Prostate gland (tissue), 2 donors: ENCODE measurements at regions not wholly inside any gene's neighbourhood (a gene's known extent, or its start where the extent isn't known, plus 50 kb on each side); places are given as distances from the start of the nearest gene placed in this dataset.
"Not testable (repeated sequence)": the region's sequence is repeated elsewhere in the genome, so short reads cannot be mapped to it uniquely, and the experiment has no call there.

Experiments used
- DNase-seq: peaks from one replicate; pipeline ENCODE4 v3.0.0-alpha.2; 2019; ENCODE audit warnings: low spot score
- H3K27ac ChIP-seq, 2 donors: fragments of 200-600 bp; sonication (generic); 2 replicates each; pipeline ENCODE4 v1.5.1; 2017 to 2019
- H3K27me3 ChIP-seq: fragments of 200-600 bp; sonication (generic); replicated peaks from 2 replicates; pipeline ENCODE4 v1.5.1; 2019; ENCODE audit not compliant: insufficient read depth
- H3K36me3 ChIP-seq, 2 donors: fragments of 200-600 bp; sonication (generic); 1 replicate in 1 of 2; 2 replicates in 1 of 2; pipeline versions ENCODE4 v1.5.1 to v1.8.1; 2017 to 2019
- H3K4me1 ChIP-seq: fragments of 200-600 bp; sonication (generic); replicated peaks from 2 replicates; pipeline ENCODE4 v1.5.1; 2019
- H3K4me3 ChIP-seq, 2 donors: fragments of 200-600 bp; sonication (generic); 2 replicates each; pipeline ENCODE4 v1.5.1; 2017 to 2019
- H3K9me3 ChIP-seq: fragments of 200-600 bp; sonication (generic); 2 replicates; pipeline ENCODE4 v1.5.1; 2017
- POLR2A ChIP-seq: fragments of 450-650 bp; IDR thresholded peaks from one replicate; pipeline ENCODE4 v1.6.1; 2016; ENCODE audit warnings: antibody characterized with exemption, mild to moderate bottlenecking
- POLR2AphosphoS5 ChIP-seq: sonication (generic); formaldehyde crosslinking; IDR thresholded peaks from one replicate; pipeline ENCODE4 v1.6.1; 2017; ENCODE audit warnings: antibody characterized with exemption
- WGBS: methylation state at CpG from one replicate; pipeline ENCODE4 v1.1.5; 2018; 5-methylcytosine and 5-hydroxymethylcytosine counted together
- intact Hi-C: fragments of 100-400 bp; cut with DNase I; formaldehyde crosslinking; loops from one replicate; pipeline ENCODE4 v1.14.2; 2022
- TF ChIP-seq, protein P1 (sequence below), 4 experiments: fragments of 200-600 bp in 2 of 4; fragments of 450-650 bp in 2 of 4; sonication (generic) in 2 of 4; IDR thresholded peaks; 1 replicate in 3 of 4; 2 replicates in 1 of 4; pipeline ENCODE4 v1.5.1; 2016 to 2019; ENCODE audit warnings: antibody characterized with exemption in 4 of 4, mild to moderate bottlenecking in 2 of 4, moderate library complexity in 2 of 4

DNA sequence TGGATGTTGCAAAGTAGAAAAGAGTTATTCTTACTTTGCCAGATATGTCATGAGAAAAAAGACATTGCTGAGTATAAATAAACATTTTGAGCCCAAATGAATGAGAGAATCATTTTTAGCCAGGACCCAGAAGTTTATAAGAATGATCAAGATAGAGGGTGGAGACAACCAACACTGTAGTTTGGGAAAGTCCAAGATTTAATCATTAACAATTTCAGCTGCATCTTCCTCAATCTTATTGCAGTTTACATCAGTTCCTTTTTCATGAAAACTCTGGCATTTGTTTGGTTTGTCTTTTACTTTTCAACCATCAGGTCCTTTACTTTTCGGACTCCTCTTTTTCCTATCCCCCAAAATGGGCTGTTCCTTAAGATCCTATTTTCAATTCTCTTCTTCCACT is 645.9 kb downstream of the ANKRD50 start:
- Histone ChIP-seq H3K4me1 (no peaks in the 10 kb centered on the region), H3K4me3 (no peak overlapping the region), H3K27me3 (no peaks in the 10 kb centered on the region), H3K9me3 (no peaks in the 10 kb centered on the region), H3K36me3 (no peaks in the 10 kb centered on the region), H3K27ac (no peak overlapping the region)
- no peak for DNase-seq
- intact Hi-C loops: no loop called here
- TF ChIP-seq, protein P1, sequence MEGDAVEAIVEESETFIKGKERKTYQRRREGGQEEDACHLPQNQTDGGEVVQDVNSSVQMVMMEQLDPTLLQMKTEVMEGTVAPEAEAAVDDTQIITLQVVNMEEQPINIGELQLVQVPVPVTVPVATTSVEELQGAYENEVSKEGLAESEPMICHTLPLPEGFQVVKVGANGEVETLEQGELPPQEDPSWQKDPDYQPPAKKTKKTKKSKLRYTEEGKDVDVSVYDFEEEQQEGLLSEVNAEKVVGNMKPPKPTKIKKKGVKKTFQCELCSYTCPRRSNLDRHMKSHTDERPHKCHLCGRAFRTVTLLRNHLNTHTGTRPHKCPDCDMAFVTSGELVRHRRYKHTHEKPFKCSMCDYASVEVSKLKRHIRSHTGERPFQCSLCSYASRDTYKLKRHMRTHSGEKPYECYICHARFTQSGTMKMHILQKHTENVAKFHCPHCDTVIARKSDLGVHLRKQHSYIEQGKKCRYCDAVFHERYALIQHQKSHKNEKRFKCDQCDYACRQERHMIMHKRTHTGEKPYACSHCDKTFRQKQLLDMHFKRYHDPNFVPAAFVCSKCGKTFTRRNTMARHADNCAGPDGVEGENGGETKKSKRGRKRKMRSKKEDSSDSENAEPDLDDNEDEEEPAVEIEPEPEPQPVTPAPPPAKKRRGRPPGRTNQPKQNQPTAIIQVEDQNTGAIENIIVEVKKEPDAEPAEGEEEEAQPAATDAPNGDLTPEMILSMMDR (IDR thresholded peaks at IDR 0.05): no peak
- TF ChIP-seq POLR2AphosphoS5 (no peak), POLR2A (no peak)
- WGBS: 100% methylated on average over 1 of the region's 1 CpG

DNA sequence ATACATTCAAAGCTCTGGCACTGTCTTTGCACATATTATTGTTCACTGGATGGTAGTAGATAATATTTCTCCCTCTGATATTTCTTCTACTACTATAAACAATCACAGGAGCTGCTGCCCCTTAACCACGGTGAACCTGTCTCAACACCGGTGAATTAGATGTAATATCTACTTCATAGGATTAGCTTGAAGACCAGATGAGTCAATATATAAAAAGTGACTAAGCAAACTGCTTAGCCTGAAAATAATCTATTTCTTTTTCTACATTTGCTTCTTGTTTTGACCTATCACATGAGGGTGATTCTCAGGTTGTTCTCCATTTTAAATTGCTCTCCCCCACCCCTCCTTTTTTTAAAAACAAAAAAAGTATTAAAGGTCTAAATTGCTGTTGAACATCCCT is 645.5 kb downstream of the ANKRD50 start:
- 87% methylated on average over 2 of the region's 2 CpGs for WGBS

DNA sequence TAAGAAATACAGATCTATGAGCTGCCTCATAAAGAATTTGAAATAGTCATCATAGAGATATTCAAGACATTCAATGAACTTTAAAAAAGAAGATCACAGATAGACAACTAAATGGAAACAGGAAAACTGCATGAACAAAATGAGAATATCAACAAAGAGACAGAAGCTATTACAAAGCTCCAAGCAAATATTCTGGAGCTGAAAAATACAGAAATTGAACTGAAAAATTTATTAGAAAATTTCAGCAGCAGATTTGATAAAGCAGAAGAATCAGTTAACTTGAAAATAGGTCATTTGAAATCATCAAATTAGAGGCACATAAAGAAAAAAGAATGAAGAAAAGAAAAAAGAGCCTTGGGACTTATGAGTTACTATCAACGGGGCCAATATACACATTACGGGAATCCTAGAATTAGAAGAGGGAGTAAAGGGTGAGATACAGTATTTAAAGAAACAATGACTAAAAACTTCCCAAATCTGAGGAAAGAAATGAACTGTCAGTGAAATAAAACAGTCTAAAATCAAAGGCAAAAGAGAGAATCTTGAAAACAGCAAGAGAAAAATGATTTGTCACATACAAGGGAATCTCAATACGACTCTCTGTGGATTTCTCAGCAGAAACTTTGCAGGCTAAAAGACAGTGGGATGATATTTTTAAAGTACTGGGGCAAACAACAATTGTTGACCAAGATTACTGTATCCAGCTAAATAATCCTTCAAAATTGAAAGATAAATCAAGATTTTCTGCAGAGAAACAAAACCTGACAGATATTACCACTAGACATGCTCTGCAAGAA is 641.6 kb downstream of the ANKRD50 start:
- no peak for DNase-seq
- WGBS: 99% methylated on average over 3 of the region's 3 CpGs
- Histone ChIP-seq H3K9me3 (no peaks in the 10 kb centered on the region), H3K4me1 (no peaks in the 10 kb centered on the region), H3K4me3 (no peak overlapping the region), H3K27ac (no peak overlapping the region), H3K36me3 (no peaks in the 10 kb centered on the region), H3K27me3 (no peaks in the 10 kb centered on the region)
- intact Hi-C loops: no loop called here
- TF ChIP-seq POLR2A: no peak
- TF ChIP-seq, protein P1 (IDR thresholded peaks at IDR 0.05): no peak
- no peak for TF ChIP-seq POLR2AphosphoS5

More for the DNA sequence above, 645.5 kb downstream of the ANKRD50 start:
- Histone ChIP-seq H3K27ac (no peak overlapping the region), H3K9me3 (no peaks in the 10 kb centered on the region), H3K4me1 (no peaks in the 10 kb centered on the region), H3K36me3 (no peaks in the 10 kb centered on the region), H3K4me3 (no peak overlapping the region), H3K27me3 (no peaks in the 10 kb centered on the region)
- no peak for DNase-seq
- intact Hi-C loops: no loop called here
- TF ChIP-seq, protein P1 (IDR thresholded peaks at IDR 0.05): no peak
- TF ChIP-seq POLR2A: no peak
- TF ChIP-seq POLR2AphosphoS5: no peak

DNA sequence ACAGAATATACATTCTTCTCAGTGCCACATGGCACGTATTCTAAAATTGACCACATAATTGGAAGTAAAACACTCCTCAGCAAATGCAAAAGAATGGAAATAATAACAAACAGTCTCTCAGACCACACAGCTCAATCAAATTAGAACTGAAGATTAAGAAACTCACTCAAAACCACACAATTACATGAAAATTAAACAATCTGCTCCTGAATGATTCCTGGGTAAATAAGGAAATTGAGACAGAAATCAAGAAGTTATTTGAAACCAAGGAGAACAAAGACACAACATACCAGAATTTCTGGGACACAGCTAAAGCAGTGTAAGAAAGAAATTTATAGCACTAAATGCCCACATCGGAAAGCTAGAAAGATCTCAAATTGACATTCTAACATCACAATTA is 637.3 kb downstream of the ANKRD50 start:
- H3K27me3 ChIP-seq, intact Hi-C loops, H3K9me3 ChIP-seq, H3K27ac ChIP-seq, H3K4me3 ChIP-seq, H3K36me3 ChIP-seq, H3K4me1 ChIP-seq, DNase-seq: not testable (repeated sequence)
- WGBS: 95% methylated on average over 2 of the region's 2 CpGs

GRCh38 chr4:124079174-124079780 is 633.3 kb downstream of the ANKRD50 start:
- WGBS: 73% methylated on average over 1 of the region's 1 CpG
- H3K36me3 ChIP-seq: no peaks in the 10 kb centered on the region
- H3K4me3 ChIP-seq: no peak overlapping the region
- no peaks in the 10 kb centered on the region for H3K27me3 ChIP-seq
- no peaks in the 10 kb centered on the region for H3K9me3 ChIP-seq
- intact Hi-C loops: no loop called here
- no peaks in the 10 kb centered on the region for H3K4me1 ChIP-seq
- TF ChIP-seq, protein P1 (IDR thresholded peaks at IDR 0.05): no peak
- TF ChIP-seq POLR2AphosphoS5 (no peak), POLR2A (no peak)
- no peak for DNase-seq
- H3K27ac ChIP-seq: no peak overlapping the region
